HK-2 (cell line): ENCODE measurements at regions not wholly inside any gene's neighbourhood (a gene's known extent, or its start where the extent isn't known, plus 50 kb on each side); places are given as distances from the start of the nearest gene placed in this dataset.
"Not testable (repeated sequence)": the region's sequence is repeated elsewhere in the genome, so short reads cannot be mapped to it uniquely, and the experiment has no call there.

ENCODE experiments used
- DNase-seq: peaks from one replicate; pipeline ENCODE4 v3.0.0-alpha.2; 2018; ENCODE audit not compliant: unreplicated experiment

- DNase-seq = not testable (repeated sequence)
These were observed 93.2 kb upstream of the RPH3AL start, which contains the start of gene RFLNB for GRCh38 chr17:445839-446238. TSS of gene RFLNB (minus strand) at chr17:445939.

GRCh38 chr17:444879-445454 lies 92.4 kb upstream of the RPH3AL start:
- DNase-seq = no peak

GRCh38 chr17:443109-443508 lies 90.5 kb upstream of the RPH3AL start:
- no peak for DNase-seq

GRCh38 chr17:441155-441950 lies 88.7 kb upstream of the RPH3AL start:
- no peak for DNase-seq

- DNase-seq = no peak
These were observed 85.6 kb upstream of the RPH3AL start for GRCh38 chr17:438191-438590.

- DNase-seq = no peak
These were observed 84.9 kb upstream of the RPH3AL start for GRCh38 chr17:437545-437944.

- no peak for DNase-seq
These were observed 84.0 kb upstream of the RPH3AL start for GRCh38 chr17:436571-436970.

GRCh38 chr17:432471-432870 lies 79.9 kb upstream of the RPH3AL start:
- not testable (repeated sequence) for DNase-seq

- no peak for DNase-seq
These were observed 78.9 kb upstream of the RPH3AL start for GRCh38 chr17:431494-431893.

- DNase-seq = no peak
These were observed 77.0 kb upstream of the RPH3AL start for GRCh38 chr17:429589-429988.

GRCh38 chr17:428414-428813 lies 75.8 kb upstream of the RPH3AL start:
- no peak for DNase-seq

GRCh38 chr17:427891-428290 lies 75.3 kb upstream of the RPH3AL start:
- DNase-seq = no peak

GRCh38 chr17:427327-427726 lies 74.7 kb upstream of the RPH3AL start:
- no peak for DNase-seq

GRCh38 chr17:422196-422930 lies 69.8 kb upstream of the RPH3AL start:
- no peak for DNase-seq

- no peak for DNase-seq
These were observed 68.0 kb upstream of the RPH3AL start for GRCh38 chr17:420479-421175.

- DNase-seq = no peak
These were observed 66.6 kb upstream of the RPH3AL start for GRCh38 chr17:419073-419735.

GRCh38 chr17:418421-418751 lies 65.8 kb upstream of the RPH3AL start:
- DNase-seq = no peak

GRCh38 chr17:417691-418420 lies 65.2 kb upstream of the RPH3AL start:
- no peak for DNase-seq

GRCh38 chr17:416293-417206 lies 63.9 kb upstream of the RPH3AL start:
- no peak for DNase-seq
